VCaP (cell line): ENCODE measurements at regions not wholly inside any gene's neighbourhood (a gene's known extent, or its start where the extent isn't known, plus 50 kb on each side); places are given as distances from the start of the nearest gene placed in this dataset.
"Not testable (repeated sequence)": the region's sequence is repeated elsewhere in the genome, so short reads cannot be mapped to it uniquely, and the experiment has no call there.

Experiments
- H3K27ac ChIP-seq: fragments of 450-650 bp; 2 replicates; pipeline ENCODE4 v1.5.1; 2017
- TF ChIP-seq, protein P1 (sequence below): fragments of 450-650 bp; conservative IDR thresholded peaks from 2 replicates; pipeline ENCODE4 v1.5.1; 2017; ENCODE audit warnings: mild to moderate bottlenecking, moderate library complexity

DNA sequence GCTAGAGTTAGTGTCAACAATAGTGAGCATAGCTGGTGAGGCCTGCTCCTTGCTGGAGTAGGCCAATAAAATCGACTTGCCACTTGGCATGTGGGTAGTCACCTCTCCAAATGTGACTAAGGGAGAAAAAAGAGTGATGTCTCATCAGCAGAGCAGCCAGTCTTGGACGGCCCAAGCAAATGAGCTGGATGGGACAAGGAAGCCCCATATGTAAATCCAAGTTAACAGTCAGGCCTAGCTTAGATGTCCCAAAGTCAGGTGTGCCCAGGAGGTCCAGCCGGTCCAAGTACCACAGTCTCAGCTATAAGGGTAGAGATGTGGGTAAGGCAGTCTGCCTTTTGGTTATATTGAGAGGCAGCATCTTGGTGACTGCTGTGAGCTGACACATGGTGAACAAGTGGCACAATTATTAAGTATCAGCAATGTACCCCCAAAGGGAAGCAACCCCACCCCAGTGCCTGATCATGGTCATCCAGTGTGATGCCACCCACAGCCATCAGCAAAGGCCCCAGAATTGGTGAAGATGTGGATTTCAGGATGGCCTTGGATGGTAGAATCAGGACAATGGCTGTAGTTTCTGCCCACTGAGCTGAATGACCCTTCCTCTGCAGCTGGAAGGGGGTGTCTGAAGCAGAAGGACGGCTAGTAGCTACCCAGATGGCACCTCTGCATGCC, 83.4 kb downstream of the TNFRSF13B start:
- no peak overlapping the region for H3K27ac ChIP-seq
- TF ChIP-seq, protein P1, sequence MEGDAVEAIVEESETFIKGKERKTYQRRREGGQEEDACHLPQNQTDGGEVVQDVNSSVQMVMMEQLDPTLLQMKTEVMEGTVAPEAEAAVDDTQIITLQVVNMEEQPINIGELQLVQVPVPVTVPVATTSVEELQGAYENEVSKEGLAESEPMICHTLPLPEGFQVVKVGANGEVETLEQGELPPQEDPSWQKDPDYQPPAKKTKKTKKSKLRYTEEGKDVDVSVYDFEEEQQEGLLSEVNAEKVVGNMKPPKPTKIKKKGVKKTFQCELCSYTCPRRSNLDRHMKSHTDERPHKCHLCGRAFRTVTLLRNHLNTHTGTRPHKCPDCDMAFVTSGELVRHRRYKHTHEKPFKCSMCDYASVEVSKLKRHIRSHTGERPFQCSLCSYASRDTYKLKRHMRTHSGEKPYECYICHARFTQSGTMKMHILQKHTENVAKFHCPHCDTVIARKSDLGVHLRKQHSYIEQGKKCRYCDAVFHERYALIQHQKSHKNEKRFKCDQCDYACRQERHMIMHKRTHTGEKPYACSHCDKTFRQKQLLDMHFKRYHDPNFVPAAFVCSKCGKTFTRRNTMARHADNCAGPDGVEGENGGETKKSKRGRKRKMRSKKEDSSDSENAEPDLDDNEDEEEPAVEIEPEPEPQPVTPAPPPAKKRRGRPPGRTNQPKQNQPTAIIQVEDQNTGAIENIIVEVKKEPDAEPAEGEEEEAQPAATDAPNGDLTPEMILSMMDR, result no peak

DNA sequence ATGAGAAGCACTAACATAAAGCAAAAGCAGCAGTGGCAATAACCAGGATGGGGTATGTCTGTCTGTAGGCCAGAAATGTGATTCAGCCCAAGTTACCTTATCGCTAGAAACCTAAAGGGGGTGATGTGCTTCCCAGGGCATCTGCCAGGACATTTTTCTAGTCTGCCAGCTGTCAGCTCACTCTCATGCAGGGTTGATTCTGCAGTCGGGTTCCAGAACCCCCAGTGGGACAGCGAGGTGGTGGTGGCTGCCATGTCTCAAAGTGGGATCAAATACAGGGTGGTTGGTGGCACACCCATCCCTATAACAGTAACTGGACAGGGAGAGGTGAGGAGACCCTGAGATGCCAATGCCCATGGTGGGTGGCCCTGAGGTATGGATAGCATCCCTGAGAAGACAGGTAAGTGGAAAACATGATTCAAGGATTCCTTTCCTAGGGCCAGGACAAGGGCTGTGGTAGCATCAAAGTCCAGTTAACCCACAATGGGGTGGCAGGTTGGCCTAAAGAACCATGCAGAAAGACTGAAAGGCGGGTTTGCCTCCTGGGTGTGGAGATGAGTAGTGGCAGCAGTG, 84.3 kb downstream of the TNFRSF13B start:
- H3K27ac ChIP-seq, result no peak overlapping the region
- TF ChIP-seq, protein P1, result no peak

GRCh38 chr17:16886655-16887322, 85.1 kb downstream of the TNFRSF13B start:
- TF ChIP-seq, protein P1, result no peak
- no peak overlapping the region for H3K27ac ChIP-seq

- not testable (repeated sequence) for H3K27ac ChIP-seq
Measured at GRCh38 chr17:16885204-16885603, 86.7 kb downstream of the TNFRSF13B start.

DNA sequence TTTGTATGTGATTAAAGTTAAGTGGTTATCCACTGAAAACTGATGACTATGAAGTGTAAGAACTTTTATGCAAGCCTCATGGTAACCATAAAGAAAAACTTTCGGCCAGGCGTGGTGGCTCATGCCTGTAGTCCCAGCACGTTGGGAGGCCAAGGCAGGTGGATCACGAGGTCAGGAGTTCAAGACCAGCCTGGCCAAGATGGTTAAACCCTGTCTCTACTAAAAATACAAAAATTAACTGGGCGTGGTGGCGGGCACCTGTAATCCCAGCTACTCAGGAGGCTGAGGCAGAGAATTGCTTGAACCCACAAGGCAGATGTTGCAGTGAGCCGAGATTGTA, 89.0 kb downstream of the TNFRSF13B start:
- not testable (repeated sequence) for H3K27ac ChIP-seq

GRCh38 chr17:16882243-16882925, 89.5 kb downstream of the TNFRSF13B start:
- H3K27ac ChIP-seq, result no peak overlapping the region
- TF ChIP-seq, protein P1, result no peak

- TF ChIP-seq, protein P1, result no peak
- no peak overlapping the region for H3K27ac ChIP-seq
Measured at GRCh38 chr17:16881239-16881924, 90.5 kb downstream of the TNFRSF13B start.

DNA sequence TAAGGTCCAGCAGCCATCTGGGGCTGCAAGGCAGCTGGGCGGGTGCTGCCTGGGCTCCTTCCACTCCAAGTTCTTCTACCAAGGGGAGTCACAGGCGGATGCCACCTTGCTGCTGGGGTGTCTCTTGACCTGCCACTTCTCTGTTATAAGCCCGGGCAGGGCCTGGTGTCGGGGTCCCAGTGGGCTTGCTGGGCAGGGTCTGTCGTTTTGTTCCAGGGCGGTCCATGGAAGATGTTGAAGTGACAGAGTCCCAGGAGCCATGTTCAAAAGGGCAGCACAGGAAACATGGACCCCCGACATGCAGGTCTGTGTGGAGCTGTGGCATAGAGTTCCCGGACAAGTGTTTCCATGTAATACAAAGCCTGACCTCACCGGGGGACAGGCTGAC, 91.1 kb downstream of the TNFRSF13B start:
- H3K27ac ChIP-seq, result no peak overlapping the region
- TF ChIP-seq, protein P1, result no peak
